ENCODE measurements at regions not wholly inside any gene's neighbourhood (a gene's known extent, or its start where the extent isn't known, plus 50 kb on each side); places are given as distances from the start of the nearest gene placed in this dataset.
"Not testable (repeated sequence)": the region's sequence is repeated elsewhere in the genome, so short reads cannot be mapped to it uniquely, and the experiment has no call there.

GRCh38 chr14:39726563-39726962 lies 294.3 kb upstream of the FBXO33 start:
- DNase-seq: no peak
- intact Hi-C loops (cut with DNase I): no loop called here

DNA sequence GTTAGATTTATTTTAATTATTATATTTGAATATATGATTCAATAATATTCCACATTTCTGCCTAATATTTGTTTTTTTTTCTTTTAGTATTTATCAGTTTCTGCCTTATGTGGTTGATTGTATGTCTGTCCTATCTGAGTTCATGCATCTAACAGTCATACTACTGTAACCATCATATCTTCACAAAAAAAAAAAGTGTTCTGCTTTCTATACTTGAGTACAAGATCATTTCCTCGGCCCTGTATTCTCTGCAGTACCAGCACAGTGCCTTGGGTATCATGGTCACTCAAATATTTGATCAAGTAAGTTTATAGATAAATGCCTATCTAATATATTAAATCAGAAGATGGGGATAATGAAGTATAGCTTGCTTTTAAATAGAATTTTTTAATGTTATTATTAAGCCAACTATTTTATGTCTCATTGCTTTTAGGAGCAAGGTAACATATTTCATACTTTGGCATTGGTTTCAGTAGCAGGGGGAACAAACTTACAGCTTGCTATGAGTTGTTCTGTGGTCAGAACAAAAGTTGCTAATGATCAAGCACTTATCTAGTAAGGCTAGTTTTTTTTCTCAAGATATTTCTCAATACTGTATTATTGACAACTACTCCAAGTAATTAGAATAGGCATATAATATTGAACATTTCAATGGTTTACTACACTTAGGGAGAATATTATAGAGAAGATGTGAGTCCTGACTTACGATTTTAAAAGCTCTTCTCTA lies 290.5 kb upstream of the FBXO33 start:
- intact Hi-C loops (cut with DNase I): no loop called here
- no peak for DNase-seq

DNA sequence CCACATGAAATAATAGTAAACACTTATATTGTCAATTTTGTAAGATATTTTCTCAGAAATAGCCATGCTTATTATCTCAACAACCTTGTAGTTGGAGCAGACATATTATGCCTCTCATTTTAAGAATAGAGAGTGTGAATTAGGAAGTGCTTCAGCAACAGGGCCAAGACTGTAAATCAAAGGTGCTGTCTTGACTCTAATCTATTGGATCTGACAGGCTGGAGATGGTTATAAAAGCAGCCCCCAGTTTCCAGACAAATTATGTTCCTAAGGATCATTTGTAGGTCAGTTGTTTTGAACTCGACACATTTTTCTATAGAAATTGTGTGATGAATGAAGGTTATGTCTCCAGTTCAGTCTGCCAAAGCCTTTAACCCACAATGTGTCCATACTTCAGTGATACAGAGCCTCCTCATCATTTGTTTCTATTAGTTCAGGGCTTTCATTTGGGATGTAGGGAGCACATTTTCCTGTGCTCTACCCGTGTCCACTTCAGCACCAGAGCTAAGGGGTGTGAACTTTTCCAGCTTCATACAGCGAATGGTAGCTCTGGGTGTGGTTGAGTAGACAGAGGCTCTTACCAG lies 284.8 kb upstream of the FBXO33 start:
- DNase-seq: no peak
- intact Hi-C loops (cut with DNase I): no loop called here

DNA sequence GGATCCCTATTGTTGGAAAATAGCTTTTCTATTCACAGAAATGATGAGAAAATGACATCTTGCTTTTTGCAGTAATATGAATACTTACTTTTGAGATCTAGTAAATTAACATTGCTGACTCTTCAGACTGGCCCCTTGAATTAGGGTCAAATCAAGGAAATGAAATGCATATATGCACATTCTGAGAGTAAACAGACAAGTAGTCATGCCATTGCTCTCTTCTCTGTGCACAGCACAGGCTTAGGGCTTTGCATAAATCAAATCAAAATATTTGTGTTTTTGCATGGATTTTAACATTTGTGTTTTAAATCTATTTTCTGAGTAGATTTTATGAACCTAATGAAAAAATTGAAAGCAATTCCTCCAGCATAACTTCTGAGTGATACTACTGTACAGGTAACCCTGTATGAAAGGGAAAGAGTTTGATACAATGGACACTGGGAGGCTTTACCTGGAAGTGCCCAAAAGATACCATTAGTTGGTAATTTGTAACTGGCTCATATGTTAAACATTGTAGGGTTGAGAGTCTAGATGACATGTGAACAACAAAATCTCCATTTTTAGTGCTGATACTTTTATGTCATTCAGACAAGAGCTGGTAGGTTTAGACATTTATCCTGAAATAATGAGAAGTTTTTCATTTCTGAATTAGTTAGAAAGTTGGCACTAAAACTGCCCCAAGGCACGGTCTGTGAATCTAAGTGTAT lies 280.2 kb upstream of the FBXO33 start:
- no peak for DNase-seq
- intact Hi-C loops (cut with DNase I): no loop called here

DNA sequence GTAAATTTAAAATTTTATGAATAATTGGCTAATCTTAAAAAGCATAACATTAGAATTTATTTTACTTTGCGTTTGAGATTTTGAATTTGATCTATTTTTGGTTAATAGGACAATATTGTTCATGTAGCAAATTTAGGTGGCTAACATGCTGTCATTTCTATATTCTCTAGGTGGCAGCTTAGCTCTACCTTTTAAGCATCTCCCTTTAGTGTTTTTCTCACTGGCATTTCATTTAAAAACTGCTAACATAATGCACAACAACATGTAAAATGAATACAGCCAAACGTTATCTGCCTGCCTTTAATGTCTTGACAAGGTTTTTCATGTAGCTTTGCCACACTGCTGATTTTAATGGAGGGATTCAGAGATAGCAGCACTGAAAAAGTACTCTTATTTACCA lies 272.4 kb upstream of the FBXO33 start:
- intact Hi-C loops (cut with DNase I): no loop called here
- no peak for DNase-seq

- intact Hi-C loops (cut with DNase I): no loop called here
- no peak for DNase-seq
Observed at GRCh38 chr14:39694341-39694740, 262.1 kb upstream of the FBXO33 start.

DNA sequence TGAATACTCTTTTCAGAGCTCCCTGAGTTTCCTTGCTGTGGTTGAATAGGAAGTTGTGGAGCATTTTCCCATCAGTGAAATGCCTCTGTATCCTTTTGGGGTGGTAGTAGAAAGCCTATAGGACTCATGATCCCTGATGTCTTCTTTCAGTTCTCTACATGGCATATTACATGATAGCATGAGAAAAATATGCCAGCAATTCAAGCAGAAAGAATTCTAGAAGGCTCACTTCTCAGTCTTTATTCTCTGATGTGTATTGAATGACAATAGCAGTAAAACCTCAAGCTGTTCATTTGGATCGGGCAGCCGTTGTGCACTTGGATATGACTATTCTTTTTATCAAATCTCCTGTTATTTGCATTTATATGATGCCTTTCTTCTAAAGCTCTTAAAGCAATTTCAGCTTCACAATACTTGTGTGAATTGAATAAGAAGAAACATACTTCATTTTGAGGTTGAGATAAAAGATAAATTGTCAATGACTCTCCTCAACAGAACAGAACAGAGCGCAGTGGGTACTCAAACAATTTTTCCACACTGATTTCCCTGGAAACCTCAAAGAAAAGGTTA lies 251.5 kb upstream of the FBXO33 start:
- no peak for DNase-seq
- intact Hi-C loops (cut with DNase I): no loop called here

- no peak for DNase-seq
- intact Hi-C loops (cut with DNase I): no loop called here
Observed at GRCh38 chr14:39682582-39682981, 250.3 kb upstream of the FBXO33 start.

- DNase-seq: no peak
- intact Hi-C loops (cut with DNase I): no loop called here
Observed at GRCh38 chr14:39681782-39682399, 249.7 kb upstream of the FBXO33 start.

- DNase-seq: no peak
- intact Hi-C loops (cut with DNase I): no loop called here
Observed at GRCh38 chr14:39680777-39681176, 248.5 kb upstream of the FBXO33 start.

DNA sequence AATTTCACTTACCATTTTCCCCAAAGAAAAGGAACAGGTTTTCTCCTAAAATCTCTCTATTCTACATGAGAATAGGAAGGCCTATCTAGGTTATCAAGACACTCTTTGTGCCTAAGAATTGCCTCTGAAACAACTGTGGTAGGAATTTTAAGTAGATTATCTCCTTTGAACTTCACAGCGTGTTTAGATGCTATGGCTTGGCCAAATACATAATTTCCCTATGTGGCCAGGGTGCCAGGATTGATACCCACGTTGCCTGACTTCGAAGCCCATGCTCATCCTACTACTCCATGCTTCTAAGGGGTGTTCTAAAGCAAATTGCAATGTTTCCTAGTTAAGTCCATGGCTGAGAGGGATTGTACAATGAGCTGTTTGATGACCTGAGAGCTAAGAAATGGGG lies 241.5 kb upstream of the FBXO33 start:
- intact Hi-C loops (cut with DNase I): no loop called here
- DNase-seq: no peak

- DNase-seq: peak in 36 of 42 donors; percentile 3 to 88 (median 50)
- intact Hi-C loops (cut with DNase I): no loop called here
Observed at GRCh38 chr14:39673270-39673711, 241.1 kb upstream of the FBXO33 start.

GRCh38 chr14:39668449-39668848 lies 236.2 kb upstream of the FBXO33 start:
- intact Hi-C loops (cut with DNase I): no loop called here
- no peak for DNase-seq

- intact Hi-C loops (cut with DNase I): no loop called here
- no peak for DNase-seq
Observed at GRCh38 chr14:39666386-39666785, 234.2 kb upstream of the FBXO33 start.

- intact Hi-C loops (cut with DNase I): no loop called here
- no peak for DNase-seq
Observed at GRCh38 chr14:39665075-39665475, 232.8 kb upstream of the FBXO33 start.

- no peak for DNase-seq
- intact Hi-C loops (cut with DNase I): no loop called here
Observed at GRCh38 chr14:39664646-39665045, 232.4 kb upstream of the FBXO33 start.

DNA sequence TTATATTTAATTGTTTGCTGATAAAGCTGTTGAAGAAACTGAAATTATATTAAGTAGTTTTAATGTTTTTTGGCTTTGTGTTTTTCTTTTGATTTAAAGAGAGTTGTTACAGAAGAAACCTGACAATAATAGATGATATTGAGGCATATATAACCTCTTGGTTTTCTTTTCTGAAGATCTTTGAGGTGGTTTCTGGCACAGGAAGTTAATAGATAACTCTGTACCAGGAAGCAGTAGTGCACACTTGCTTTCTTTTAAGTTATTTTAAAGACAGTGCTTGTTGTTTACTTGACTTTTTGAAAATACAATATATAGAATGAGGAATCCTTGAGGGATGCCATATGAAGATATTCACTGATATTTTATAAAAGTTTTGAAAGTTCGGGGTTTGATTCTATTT lies 209.0 kb upstream of the FBXO33 start:
- intact Hi-C loops (cut with DNase I): no loop called here
- no peak for DNase-seq

- DNase-seq; intact Hi-C loops (cut with DNase I): not testable (repeated sequence)
Observed at GRCh38 chr14:39639009-39639408, 206.8 kb upstream of the FBXO33 start.

DNA sequence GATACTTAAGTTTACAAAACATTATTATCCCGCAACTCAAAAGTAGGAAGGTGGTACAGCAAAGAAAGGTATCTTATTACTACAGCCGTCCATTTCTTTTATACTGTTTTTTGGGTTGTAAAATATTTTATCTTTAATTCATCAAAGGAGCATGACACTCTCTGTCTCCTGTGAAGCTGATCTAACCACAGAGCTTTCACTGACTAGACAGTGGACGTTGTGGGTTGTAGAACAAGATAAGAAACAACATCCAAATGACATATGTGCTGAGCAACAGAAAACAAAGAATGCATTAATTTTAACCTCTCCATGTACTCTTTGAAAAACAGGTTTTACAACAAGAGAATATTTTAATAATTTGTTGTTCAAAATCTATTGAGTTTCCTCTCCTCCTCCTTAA lies 195.9 kb upstream of the FBXO33 start:
- intact Hi-C loops (cut with DNase I): no loop called here

More for the DNA sequence above, 195.9 kb upstream of the FBXO33 start:
- no peak for DNase-seq
